Liver (tissue), 8 donors: ENCODE measurements at regions not wholly inside any gene's neighbourhood (a gene's known extent, or its start where the extent isn't known, plus 50 kb on each side); places are given as distances from the start of the nearest gene placed in this dataset.

Experiments used
- DNase-seq: peaks from one replicate; pipeline ENCODE4 v3.0.0-alpha.2; 2017; ENCODE audit warnings: low spot score
- H3K27ac ChIP-seq, 2 donors: one replicate each; pipeline ENCODE4 v1.7.0; 2013; ENCODE audit warnings: inconsistent platforms in 2 of 2, low read length in 2 of 2, control low read depth in 1 of 2, low read depth in 1 of 2, mild to moderate bottlenecking in 1 of 2
- H3K27me3 ChIP-seq, 4 donors: one replicate each; pipeline versions ENCODE4 v1.6.1 to v1.7.0; 2013; ENCODE audit warnings: low read length in 3 of 4, inconsistent platforms in 1 of 4, mild to moderate bottlenecking in 1 of 4, moderate library complexity in 1 of 4; ENCODE audit not compliant: control insufficient read depth in 4 of 4, insufficient read depth in 4 of 4
- H3K36me3 ChIP-seq, 4 donors: one replicate each; pipeline versions ENCODE4 v1.6.1 to v1.7.0; 2013; ENCODE audit warnings: low read length in 3 of 4, mild to moderate bottlenecking in 3 of 4, low read depth in 1 of 4, moderate library complexity in 1 of 4; ENCODE audit not compliant: control insufficient read depth in 4 of 4, insufficient read depth in 3 of 4
- H3K4me1 ChIP-seq, 4 donors: one replicate each; pipeline versions ENCODE4 v1.6.1 to v1.7.0; 2013; ENCODE audit warnings: low read length in 3 of 4, mild to moderate bottlenecking in 3 of 4, moderate library complexity in 1 of 4; ENCODE audit not compliant: control insufficient read depth in 4 of 4, insufficient read depth in 4 of 4
- H3K4me3 ChIP-seq, 3 donors: one replicate each; pipeline versions ENCODE4 v1.6.1 to v1.7.0; 2013; ENCODE audit warnings: low read length in 3 of 3, control low read depth in 1 of 3, low read depth in 1 of 3, mild to moderate bottlenecking in 1 of 3
- H3K9ac ChIP-seq, 2 donors: one replicate each; pipeline ENCODE4 v1.7.0; 2013; ENCODE audit warnings: low read length in 2 of 2, mild to moderate bottlenecking in 2 of 2, moderate library complexity in 2 of 2, control low read depth in 1 of 2, low read depth in 1 of 2
- H3K9me3 ChIP-seq, 4 donors: one replicate each; pipeline versions ENCODE4 v1.6.1 to v1.7.0; 2013; ENCODE audit warnings: low read length in 3 of 4; ENCODE audit not compliant: control insufficient read depth in 4 of 4
- ATF3 ChIP-seq: IDR thresholded peaks from 2 replicates; pipeline ENCODE4 v1.6.1; 2016; ENCODE audit warnings: antibody characterized with exemption
- CTCF ChIP-seq: fragments of 150-350 bp; IDR thresholded peaks from 2 replicates; pipeline ENCODE4 v1.5.1; 2017; ENCODE audit warnings: improper control_type of control experiment, low read depth, low read length; ENCODE audit not compliant: missing input control
- EGR1 ChIP-seq, 2 donors: IDR thresholded peaks; 2 replicates each; pipeline ENCODE4 v1.6.1; 2016 to 2018; ENCODE audit warnings: antibody characterized with exemption in 2 of 2, low read depth in 2 of 2
- FOXA1 ChIP-seq: IDR thresholded peaks from 2 replicates; pipeline ENCODE4 v1.6.1; 2016; ENCODE audit warnings: antibody characterized with exemption
- FOXA2 ChIP-seq: IDR thresholded peaks from 2 replicates; pipeline ENCODE4 v1.6.1; 2016; ENCODE audit warnings: antibody characterized with exemption
- GABPA ChIP-seq, 2 donors: IDR thresholded peaks in 1 of 2; conservative IDR thresholded peaks in 1 of 2; 2 replicates each; pipeline ENCODE4 v1.6.1; 2016; ENCODE audit warnings: antibody characterized with exemption in 2 of 2, mild to moderate bottlenecking in 1 of 2, moderate library complexity in 1 of 2
- HNF4A ChIP-seq, 2 donors: conservative IDR thresholded peaks; 2 replicates each; pipeline ENCODE4 v1.6.1; 2016; ENCODE audit warnings: antibody characterized with exemption in 2 of 2, mild to moderate bottlenecking in 2 of 2
- HNF4G ChIP-seq: IDR thresholded peaks from 2 replicates; pipeline ENCODE4 v1.6.1; 2016; ENCODE audit warnings: antibody characterized with exemption
- JUND ChIP-seq, 2 donors: IDR thresholded peaks; 2 replicates each; pipeline ENCODE4 v1.6.1; 2016; ENCODE audit warnings: antibody characterized with exemption in 2 of 2
- MAX ChIP-seq: IDR thresholded peaks from 2 replicates; pipeline ENCODE4 v1.6.1; 2016; ENCODE audit warnings: antibody characterized with exemption
- NR2F2 ChIP-seq: IDR thresholded peaks from 2 replicates; pipeline ENCODE4 v1.6.1; 2016; ENCODE audit warnings: antibody characterized with exemption
- RAD21 ChIP-seq, 2 donors: IDR thresholded peaks; 2 replicates each; pipeline ENCODE4 v1.6.1; 2016; ENCODE audit warnings: antibody characterized with exemption in 2 of 2, mild to moderate bottlenecking in 2 of 2
- REST ChIP-seq: IDR thresholded peaks from 2 replicates; pipeline ENCODE4 v1.6.1; 2016; ENCODE audit warnings: antibody characterized with exemption, mild to moderate bottlenecking
- RXRA ChIP-seq, 2 donors: IDR thresholded peaks; 2 replicates each; pipeline ENCODE4 v1.6.1; 2017 to 2018; ENCODE audit warnings: antibody characterized with exemption in 2 of 2, mild to moderate bottlenecking in 1 of 2
- SP1 ChIP-seq: IDR thresholded peaks from 2 replicates; pipeline ENCODE4 v1.6.1; 2018; ENCODE audit warnings: antibody characterized with exemption, mild to moderate bottlenecking
- TAF1 ChIP-seq: conservative IDR thresholded peaks from 2 replicates; pipeline ENCODE4 v1.6.1; 2016; ENCODE audit warnings: antibody characterized with exemption, mild to moderate bottlenecking
- YY1 ChIP-seq: IDR thresholded peaks from 2 replicates; pipeline ENCODE4 v1.6.1; 2016; ENCODE audit warnings: antibody characterized with exemption, mild to moderate bottlenecking
- ZBTB33 ChIP-seq: IDR thresholded peaks from 2 replicates; pipeline ENCODE4 v1.6.1; 2016; ENCODE audit warnings: antibody characterized with exemption
- WGBS: extraction: QIAGEN DNeasy Blood & Tissue Kit; methylation state at CpG from one replicate; pipeline ENCODE4 v1.1.7; 2013; 5-methylcytosine and 5-hydroxymethylcytosine counted together
- donor health status: healthy.
- donor health status: healthy.
- donor health status: healthy.
- donor health status: healthy.
- donor health status: healthy.

GRCh38 chr14:38589747-38590350 is 334.0 kb upstream of the CLEC14A start:
- no peak overlapping the region for H3K4me3 ChIP-seq
- no peaks in the 10 kb centered on the region for H3K9me3 ChIP-seq
- 91% methylated on average over 3 of the region's 3 CpGs for WGBS
- no peak for DNase-seq
- H3K9ac ChIP-seq: no peak overlapping the region
- H3K27me3 ChIP-seq: no peaks in the 10 kb centered on the region
- H3K4me1 ChIP-seq: no peaks in the 10 kb centered on the region
- no peak overlapping the region for H3K27ac ChIP-seq
- no peak for TF ChIP-seq MAX
- TF ChIP-seq GABPA (IDR thresholded peaks at IDR 0.05 in 1 of 2, conservative IDR thresholded peaks at IDR 0.05 in 1 of 2): no peak
- no peak for TF ChIP-seq RAD21 (IDR thresholded peaks at IDR 0.05)
- no peak for TF ChIP-seq HNF4G
- no peak for TF ChIP-seq ATF3
- no peaks in the 10 kb centered on the region for H3K36me3 ChIP-seq

GRCh38 chr14:38583471-38583870 is 327.6 kb upstream of the CLEC14A start:
- TF ChIP-seq CTCF: no peak
- no peak for TF ChIP-seq RXRA (IDR thresholded peaks at IDR 0.05)
- TF ChIP-seq EGR1 (IDR thresholded peaks at IDR 0.05; ENCODE audit: low read depth in 2 of 2): no peak
- no peak for TF ChIP-seq SP1
- TF ChIP-seq ATF3: no peak
- H3K27ac ChIP-seq: no peak overlapping the region
- no peaks in the 10 kb centered on the region for H3K4me1 ChIP-seq
- no peaks in the 10 kb centered on the region for H3K27me3 ChIP-seq
- DNase-seq: no peak
- H3K9me3 ChIP-seq: no peaks in the 10 kb centered on the region
- no peak overlapping the region for H3K4me3 ChIP-seq
- H3K36me3 ChIP-seq: no peaks in the 10 kb centered on the region
- 86% methylated on average over 1 of the region's 1 CpG for WGBS
- H3K9ac ChIP-seq: no peak overlapping the region

- H3K27me3 ChIP-seq: no peaks in the 10 kb centered on the region
- no peaks in the 10 kb centered on the region for H3K36me3 ChIP-seq
- no peak for DNase-seq
- no peak overlapping the region for H3K9ac ChIP-seq
- H3K4me3 ChIP-seq: no peak overlapping the region
- no peaks in the 10 kb centered on the region for H3K9me3 ChIP-seq
- TF ChIP-seq EGR1 (IDR thresholded peaks at IDR 0.05; ENCODE audit: low read depth in 2 of 2) (no peak), JUND (IDR thresholded peaks at IDR 0.05) (no peak), GABPA (IDR thresholded peaks at IDR 0.05 in 1 of 2, conservative IDR thresholded peaks at IDR 0.05 in 1 of 2) (no peak), ZBTB33 (no peak), ATF3 (no peak), FOXA2 (no peak), REST (no peak), TAF1 (no peak), HNF4A (conservative IDR thresholded peaks at IDR 0.05) (no peak), FOXA1 (no peak), YY1 (no peak), MAX (no peak), NR2F2 (no peak), RXRA (IDR thresholded peaks at IDR 0.05) (no peak)
- no peak overlapping the region for H3K27ac ChIP-seq
- no peaks in the 10 kb centered on the region for H3K4me1 ChIP-seq
- WGBS: 89% methylated on average over 4 of the region's 4 CpGs
These were observed 322.4 kb upstream of the CLEC14A start for GRCh38 chr14:38578278-38578681.
